GM21360 (cell line): ENCODE measurements at regions not wholly inside any gene's neighbourhood (a gene's known extent, or its start where the extent isn't known, plus 50 kb on each side); places are given as distances from the start of the nearest gene placed in this dataset.
"Not testable (repeated sequence)": the region's sequence is repeated elsewhere in the genome, so short reads cannot be mapped to it uniquely, and the experiment has no call there.

Source experiments
- ATAC-seq: cut with Tn5 transposase; IDR thresholded peaks from one replicate; pipeline ENCODE4 v1.9.1; 2021; ENCODE audit warnings: mild to moderate bottlenecking, moderate library complexity; ENCODE audit not compliant: unreplicated experiment

- ATAC-seq = no peak
Observed at GRCh38 chrX:34279866-34280560, 147.9 kb upstream of the FAM47A start.

GRCh38 chrX:34275699-34276098 lies 143.6 kb upstream of the FAM47A start:
- ATAC-seq = no peak

GRCh38 chrX:34270434-34270833 lies 138.3 kb upstream of the FAM47A start:
- no peak for ATAC-seq

GRCh38 chrX:34238896-34239295 lies 106.8 kb upstream of the FAM47A start:
- ATAC-seq = no peak

GRCh38 chrX:34230156-34230555 lies 98.0 kb upstream of the FAM47A start:
- not testable (repeated sequence) for ATAC-seq

- no peak for ATAC-seq
Observed at GRCh38 chrX:34227804-34228203, 95.7 kb upstream of the FAM47A start.

GRCh38 chrX:34223574-34223973 lies 91.5 kb upstream of the FAM47A start:
- ATAC-seq = no peak

GRCh38 chrX:34218063-34218462 lies 85.9 kb upstream of the FAM47A start:
- ATAC-seq = no peak

- ATAC-seq = no peak
Observed at GRCh38 chrX:34197946-34198345, 65.8 kb upstream of the FAM47A start.
